HPDE6-E6E7 (cell line): ENCODE measurements at regions not wholly inside any gene's neighbourhood (a gene's known extent, or its start where the extent isn't known, plus 50 kb on each side); places are given as distances from the start of the nearest gene placed in this dataset.
"Not testable (repeated sequence)": the region's sequence is repeated elsewhere in the genome, so short reads cannot be mapped to it uniquely, and the experiment has no call there.

Experiments
- DNase-seq: peaks from one replicate; pipeline ENCODE4 v3.0.0; 2011; ENCODE audit warnings: missing footprints; ENCODE audit errors: extremely low spot score

DNA sequence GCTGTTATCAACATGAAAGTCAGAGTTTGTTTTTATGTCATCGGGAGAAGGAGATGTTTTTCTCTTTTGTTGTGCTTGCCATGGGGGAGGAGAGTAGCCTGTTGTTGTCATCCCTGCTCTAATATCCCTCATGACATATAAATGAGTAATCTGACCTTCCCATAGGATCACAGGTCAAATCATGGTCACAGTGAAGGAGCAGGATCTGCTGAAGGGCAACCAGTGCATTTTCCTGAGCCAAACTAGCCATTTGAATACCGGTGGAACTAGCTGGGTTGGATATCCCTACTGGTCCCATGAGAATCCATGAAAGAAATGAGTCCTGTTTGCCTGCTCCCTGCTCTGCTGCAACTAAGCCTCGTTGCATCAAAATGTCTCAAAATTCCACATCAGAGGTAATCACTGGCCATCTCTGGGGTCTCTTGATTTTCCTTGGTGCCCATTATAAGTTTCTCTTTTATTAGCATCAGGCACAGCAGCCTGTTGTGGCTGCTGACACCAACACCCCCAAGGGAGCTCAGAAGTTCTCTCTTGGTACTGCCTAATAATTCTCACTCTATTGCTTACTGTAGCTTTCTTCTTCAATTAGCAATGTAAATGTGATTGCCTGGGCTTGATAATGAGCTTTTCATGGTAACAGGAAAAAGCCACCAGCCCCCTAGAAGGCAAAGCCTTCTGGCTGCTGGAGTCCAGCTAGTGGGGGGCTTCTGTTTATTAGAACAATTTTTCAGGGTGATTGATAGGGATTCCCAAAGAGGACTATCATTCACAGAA is 211.4 kb upstream of the ERCC4 start:
- DNase-seq = no peak

DNA sequence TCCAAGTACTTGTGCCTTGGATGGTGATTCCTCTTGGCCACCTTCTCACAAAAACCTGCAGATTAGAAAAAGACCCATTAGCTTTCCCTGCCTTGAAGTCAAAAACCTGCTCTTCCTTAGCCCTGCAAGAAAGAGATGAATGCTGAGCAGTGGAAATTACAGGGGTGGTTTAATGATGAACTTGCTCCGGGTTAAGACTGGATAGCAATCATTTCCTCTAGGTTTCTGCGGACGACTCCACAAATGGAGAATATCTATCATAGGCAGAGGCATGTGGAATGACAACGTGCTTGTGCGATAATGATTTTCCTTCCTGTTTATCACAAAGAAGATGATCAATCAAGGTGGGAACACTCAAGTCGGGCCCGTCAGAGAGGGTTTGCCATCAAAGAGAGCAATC is 201.2 kb upstream of the ERCC4 start:
- no peak for DNase-seq

DNA sequence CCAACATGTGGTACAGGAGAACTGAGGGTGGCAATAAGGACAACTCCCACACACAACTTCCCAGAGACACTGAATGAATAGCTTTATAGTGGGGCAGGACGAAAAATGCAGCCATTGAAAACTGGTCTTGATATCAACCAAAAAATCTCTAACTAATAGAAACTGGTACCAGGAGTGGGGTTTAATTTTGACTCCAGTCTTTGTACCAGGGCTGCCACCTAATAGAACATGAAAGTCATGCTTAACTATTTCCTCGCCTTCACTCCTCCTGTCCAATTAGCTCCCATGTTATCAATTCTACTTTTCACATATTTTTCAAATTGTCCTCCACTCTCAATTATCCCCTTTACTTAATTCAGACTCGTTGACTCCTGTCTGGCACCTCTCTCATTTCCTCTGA is 192.0 kb upstream of the ERCC4 start:
- no peak for DNase-seq

DNA sequence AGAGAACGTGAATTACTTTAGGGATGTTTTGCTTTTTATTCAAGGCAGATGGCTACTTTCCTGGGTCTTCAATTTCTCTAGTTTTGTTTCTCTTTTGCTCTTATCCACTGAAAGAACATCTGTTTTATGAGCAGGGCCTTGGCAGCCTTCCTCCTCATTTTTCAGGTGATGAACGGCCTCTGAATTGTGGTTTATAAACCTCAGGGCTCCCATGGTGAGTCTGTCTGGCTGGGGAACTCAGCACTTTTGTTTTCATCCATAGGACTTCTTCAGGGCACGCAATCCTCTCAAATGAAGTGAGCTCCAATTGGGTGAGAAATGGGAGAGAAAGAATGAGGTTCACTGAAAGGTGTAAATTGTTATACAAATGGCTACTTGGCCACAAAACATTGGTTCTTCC is 186.4 kb upstream of the ERCC4 start:
- DNase-seq = no peak

DNA sequence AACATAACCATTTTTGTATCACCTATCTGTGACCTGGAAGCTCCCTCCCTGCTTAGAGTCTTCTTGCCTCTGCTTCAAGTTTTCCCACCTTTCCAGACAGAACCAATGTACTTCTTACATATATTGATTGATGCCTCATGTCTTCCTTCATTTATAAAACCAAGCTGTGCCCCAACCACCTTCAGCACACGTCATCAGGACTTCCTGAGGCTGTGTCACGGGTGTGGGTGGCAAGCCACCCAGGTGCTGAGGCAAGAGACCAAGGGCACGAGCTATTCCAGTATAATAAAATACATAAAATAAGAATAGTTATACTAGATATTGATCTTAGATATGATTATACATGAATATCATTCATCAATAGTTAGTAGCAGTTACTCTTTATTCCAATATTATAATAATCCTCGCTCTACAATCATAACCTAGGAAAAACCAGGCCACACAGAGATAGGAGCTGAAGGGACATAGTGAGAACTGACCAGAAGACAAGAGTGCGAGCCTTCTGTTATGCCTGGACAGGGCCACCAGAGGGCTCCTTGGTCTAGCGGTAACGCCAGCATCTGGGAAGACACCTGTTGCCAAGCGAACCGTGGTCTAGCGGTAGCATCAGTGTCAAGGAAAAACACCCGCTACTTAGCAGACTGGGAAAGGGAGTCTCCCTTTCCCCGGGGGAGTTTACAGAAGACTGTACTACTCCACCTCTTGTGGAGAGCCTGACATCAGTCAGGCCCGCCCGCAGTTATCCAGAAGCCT is 180.2 kb upstream of the ERCC4 start:
- DNase-seq = not testable (repeated sequence)

DNA sequence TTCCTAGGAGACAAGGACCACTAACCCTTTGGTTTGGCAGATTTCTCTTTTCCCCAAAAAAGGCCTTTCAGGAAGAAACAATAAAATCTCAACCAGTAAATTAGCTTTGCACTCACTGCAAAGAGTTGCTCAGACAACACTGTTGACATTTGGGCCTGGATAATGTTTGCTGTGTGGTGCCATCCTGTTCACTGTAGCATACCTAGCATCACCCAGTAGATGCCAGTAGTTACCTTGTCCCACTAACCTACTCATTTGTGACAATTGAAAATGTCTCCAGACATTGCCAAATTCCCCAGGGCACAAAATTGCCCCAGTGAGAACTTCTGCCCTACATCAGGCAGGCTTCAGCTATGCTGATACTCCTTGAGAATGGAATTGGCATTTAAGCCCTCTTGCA is 177.0 kb upstream of the ERCC4 start:
- DNase-seq = no peak

DNA sequence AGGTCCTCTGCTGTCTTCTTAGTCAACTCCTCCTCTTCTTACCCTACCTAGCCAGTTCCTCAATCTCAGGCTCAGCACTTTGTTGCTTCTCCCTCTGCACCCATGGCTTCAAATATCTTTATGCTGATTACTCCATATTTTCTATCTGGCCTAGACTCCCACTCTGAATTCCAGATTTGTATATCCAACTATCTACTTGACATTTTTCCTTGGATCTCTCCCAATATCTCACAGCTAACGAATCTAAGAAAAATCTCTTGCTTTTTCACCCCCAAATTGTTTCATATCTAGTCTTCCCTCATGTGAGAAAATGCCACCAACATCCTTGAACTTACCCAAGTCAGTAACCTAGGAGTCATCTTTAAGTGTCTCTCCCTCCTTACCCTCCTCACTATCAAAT is 176.4 kb upstream of the ERCC4 start:
- DNase-seq = no peak

DNA sequence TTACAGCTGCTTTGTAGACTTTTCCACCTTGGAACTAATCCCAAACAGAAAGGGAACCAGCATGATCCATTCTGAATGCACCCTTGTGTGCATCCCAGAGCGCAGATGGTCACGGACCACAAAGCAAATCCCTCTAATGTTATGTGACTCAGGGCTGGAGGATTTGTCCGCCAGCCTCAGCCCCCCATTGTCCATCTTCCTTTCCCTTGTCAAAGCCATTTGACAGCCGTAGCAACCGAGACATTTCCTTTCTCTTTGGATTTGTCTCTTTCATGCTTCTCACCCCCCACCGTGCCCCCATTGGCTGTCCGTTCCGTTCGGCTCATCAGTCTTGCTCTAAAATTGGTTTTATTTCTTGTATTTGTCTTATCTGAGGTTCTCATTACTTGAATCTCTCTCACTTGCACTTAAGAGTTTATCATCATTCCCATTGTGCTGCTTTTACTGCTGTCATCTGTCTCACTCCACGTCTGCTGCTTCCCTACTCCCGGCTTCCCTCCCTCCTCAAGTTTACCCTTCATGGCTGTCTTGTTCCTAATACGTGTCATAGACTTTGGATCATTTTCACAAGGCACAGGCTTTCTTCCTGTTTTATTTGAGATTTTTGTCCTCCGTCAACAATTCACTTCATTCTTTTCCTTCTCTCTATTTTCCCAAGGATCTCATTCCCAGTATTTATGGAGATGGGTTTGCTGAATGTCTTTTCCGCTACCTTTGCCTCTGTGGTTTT is 163.4 kb upstream of the ERCC4 start:
- no peak for DNase-seq

DNA sequence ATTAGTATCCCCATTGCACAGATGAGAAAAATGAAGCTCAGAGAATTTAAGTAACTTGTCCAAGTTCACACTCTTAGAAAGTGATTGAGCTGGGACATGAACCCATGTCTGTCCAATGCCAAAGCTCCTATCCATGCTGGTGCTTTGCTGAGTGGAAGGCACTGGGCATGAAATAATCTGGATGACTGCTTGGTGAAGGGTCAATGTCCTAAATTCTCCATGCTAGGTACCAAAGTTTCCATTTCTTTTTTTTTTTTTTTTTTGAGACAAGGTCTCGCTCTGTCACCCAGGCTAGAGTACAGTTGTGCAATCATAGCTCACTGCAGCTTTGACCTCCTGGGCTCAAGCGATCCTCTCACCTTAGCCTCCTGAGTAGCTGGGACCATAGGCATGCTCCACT is 153.6 kb upstream of the ERCC4 start:
- DNase-seq = no peak

DNA sequence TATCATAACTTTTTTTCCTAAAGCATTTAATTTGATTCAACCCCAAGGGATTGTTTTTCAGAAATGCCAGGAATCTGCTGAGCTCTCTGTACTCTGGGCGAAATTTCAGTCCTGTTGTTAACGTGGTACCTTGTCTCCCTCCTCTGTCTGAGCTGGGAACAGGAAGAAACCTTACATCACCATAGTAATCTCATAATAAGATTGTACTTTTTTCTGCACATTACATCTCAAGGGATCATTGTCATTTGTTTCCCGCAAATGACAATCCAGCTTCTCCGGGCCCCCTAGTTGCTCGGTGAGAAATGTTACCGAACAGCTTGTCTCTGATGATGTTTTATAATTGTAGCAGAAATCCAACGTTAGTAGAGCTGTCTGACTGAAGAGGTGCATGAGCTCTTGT is 152.7 kb upstream of the ERCC4 start:
- no peak for DNase-seq

DNA sequence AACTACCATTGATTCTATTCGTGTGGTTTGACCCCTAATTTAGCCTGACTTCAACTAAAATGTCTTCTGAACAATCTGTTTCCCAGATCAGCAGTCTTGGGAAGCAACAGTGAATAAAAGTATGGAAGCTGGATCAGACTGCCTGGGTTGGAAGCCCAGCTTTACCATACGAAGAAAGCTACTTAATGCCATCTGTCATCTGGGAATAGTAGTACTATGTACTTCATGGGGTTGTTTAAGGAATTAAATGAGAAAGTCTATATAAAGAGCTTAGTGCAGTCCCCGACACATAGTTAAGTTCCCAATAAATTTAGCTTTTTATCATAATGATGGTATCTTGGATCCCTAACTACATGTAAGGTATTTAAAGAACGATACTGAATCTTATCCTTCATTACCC is 151.5 kb upstream of the ERCC4 start:
- no peak for DNase-seq

DNA sequence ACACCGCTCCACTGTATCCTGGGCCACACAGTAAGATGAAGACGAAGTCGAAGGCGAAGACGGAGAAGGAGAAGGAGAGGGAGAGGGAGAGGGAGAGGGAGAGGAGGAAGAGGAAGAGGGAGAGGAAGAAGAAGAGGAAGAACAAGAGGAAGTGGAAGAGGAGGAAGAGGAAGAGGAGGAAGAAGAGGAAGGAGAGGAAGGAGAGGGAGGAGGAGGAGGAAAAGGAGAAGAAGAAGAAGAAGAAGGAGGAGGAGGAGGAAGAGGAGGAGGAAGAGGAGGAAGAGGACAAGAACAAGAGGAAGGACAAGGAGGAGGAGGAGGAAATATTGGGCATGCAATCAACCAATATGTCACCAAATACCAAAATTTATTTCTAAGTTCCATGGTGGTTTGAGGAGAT is 149.5 kb upstream of the ERCC4 start:
- DNase-seq = no peak

DNA sequence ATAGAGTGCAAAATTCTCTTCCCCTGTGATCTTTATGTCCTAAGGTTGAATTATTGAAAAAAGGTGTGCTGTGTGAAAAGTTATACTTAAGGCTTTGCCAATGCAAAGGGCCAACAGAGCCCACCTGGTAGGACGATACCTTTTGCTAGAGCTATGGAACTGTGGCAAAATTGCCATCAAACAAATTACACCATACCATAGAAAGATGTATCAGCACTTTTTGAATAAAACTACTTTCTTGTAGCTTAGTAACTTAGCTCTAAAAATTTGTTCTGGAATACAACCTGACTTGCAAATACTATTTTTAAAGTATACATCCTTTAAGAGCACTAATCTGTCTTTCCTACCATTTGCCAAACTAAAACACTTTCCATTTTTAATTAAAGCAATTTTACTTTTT is 147.2 kb upstream of the ERCC4 start:
- DNase-seq = no peak

DNA sequence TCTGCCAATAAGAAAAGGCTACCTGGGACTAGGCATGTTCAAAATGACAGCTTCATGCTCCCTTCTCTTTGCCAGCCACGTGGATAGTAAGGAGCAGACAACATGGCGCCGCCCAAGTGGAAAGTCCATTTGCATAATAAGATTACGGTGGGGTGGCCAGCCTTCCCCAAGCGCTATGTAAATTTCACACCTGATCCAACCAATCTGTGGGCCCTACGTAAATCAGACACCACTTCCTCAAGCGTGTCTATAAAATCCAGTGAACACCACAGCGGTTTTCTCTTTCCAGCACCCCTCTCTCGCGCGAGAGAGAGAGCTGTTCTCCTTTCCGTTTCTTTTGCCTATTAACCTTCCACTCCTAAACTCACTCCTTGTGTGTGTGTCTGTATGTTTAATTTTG is 140.3 kb upstream of the ERCC4 start:
- DNase-seq = no peak

DNA sequence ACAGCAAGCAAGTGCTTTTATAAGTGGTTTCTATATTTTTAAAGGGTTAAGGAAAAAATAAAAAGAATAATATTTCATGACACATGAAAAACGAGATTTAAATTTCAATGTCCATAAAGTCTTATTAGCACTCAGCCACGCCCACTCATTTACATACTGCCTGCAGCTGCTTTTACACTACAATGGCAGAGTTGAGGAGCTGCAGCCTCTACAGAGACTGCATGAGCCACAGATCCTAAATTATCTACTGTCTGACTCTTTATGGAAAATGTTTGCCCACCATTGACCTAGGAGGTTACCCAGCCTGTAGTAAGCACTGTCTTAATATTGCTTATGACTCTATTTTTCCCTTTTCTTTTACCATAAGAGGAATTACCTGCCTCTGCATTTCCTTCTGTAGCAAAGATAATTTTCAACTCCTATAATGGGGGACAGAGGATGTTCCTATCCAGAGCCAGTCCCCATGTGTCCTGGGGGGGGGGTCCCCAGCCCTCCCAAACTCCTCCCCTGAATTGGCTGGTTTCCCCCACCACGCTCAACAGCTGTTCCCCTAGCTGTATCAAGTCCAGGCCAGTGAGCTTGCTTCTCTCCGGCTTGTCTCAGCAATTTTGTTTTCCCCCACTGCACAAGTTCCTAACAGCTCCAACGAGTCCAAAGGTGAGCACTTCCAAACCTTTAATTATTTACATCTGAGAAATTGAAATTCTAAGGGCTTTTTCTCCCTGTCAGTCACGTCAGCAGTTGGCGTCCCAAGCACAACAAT is 139.4 kb upstream of the ERCC4 start:
- DNase-seq = no peak

DNA sequence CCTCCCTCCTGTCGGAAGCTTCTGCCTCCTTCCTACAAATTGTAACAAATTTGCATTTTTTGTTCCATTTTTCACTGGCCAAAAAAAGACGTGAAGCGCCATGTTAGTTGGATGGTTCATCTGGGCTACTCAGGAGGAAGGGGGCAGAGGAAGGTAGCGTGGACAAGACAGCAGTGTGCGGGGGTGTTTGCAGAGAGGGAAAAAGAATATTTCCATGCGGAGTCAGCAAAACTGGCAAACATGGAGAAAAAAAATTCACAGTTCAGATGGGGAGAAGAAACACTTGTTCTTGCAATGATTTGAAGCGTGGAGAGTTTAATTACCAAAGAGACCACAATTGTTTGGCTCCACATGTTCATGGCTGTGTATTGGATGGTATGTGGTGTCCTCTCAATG is 138.8 kb upstream of the ERCC4 start:
- DNase-seq = no peak

DNA sequence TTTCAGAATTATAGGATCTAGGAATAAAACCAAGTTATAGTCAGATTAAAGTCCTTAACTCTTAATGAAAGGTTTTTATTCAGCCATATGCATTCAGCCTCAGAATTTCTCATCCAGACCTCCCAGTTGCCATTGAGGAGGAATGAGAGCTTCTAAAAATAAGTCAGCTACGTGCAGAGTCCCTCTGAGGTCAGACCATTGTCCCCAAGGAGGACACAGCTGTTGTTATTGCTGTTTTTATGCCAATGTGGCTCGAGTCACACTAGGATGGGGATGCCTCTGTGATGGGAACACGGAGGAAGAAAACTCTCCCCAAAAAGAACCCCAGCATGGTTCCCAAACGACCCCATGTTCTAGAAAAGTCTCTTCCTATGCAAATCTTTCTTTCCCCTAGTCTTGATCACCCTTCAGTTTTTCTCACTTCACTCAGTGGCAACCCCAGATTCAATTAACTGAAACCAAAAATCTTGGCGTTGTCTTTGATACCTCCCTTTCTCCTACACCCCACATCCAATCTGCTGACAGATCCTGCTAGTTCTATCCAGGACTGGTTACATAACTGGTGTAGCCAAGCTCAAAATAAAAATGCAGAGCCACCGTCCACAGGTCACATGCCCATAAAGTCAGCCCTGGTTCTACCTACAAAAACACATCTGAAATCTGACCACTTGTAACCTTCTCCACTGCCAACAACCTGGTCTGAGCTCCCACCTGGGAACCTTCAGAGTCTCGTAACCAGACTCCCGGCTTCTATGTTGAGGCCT is 138.2 kb upstream of the ERCC4 start:
- no peak for DNase-seq

DNA sequence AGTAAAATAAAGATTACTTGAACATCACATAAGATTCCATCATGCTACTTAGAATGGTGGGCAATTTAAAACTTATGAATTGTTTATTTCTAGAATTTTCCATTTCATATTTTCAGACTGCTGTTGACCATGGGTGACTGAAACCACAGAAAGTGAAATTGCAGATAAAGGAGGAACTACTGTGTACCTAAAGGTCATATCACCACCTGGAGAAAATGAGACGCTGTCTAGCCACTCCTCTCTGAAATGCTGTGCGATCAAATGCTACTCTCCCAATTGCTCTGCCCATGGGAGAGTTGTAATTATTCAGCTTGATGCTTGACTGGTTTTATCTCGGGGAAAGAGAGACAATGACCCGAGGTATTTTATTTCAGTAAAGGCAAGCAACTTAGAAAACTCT is 128.9 kb upstream of the ERCC4 start:
- DNase-seq = no peak

DNA sequence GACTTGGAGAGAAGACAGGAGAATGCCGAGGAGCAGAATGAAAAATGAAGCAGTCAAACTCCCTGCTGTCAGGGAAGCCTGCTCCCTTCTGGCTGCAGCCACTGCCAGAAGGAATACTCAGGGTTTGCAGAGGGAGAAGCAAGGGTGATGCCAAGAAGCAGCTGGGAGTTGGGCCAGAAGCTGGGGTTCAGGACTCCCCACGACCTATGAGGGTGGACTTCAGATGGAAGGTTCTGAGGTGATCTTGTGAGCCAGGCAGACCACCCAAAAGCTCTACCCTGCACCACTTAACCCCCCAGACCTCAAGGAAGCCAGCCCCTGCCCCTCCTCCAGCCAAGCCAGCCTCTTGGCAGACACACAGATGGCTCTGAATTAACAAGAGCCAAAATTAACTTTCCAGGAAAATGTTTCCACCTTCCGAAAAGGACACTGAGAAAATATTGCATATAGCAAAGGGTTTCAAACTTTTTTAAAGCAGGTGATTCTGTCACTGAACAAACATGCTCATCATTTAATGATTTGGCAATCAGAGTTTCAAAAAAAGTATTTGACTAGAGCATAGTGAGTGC is 126.0 kb upstream of the ERCC4 start:
- DNase-seq = no peak

DNA sequence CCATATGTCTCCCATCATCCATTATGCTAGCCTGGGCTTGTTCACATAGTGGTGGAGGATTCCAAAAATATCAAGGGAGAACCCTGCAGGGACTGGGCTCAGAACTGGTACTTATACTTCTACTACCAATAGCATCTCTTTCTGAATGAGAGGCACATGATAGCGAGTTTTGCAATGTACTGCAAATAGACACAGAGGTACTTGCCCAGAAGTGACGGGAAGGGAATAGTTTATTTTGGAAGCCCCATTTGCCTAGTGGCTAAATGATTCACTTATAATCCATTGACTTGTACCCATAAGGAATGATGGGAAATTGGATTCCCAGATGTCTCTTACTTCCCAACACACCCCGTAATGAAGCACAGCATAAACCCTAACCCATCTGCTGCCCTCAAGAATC is 124.8 kb upstream of the ERCC4 start:
- DNase-seq = no peak

DNA sequence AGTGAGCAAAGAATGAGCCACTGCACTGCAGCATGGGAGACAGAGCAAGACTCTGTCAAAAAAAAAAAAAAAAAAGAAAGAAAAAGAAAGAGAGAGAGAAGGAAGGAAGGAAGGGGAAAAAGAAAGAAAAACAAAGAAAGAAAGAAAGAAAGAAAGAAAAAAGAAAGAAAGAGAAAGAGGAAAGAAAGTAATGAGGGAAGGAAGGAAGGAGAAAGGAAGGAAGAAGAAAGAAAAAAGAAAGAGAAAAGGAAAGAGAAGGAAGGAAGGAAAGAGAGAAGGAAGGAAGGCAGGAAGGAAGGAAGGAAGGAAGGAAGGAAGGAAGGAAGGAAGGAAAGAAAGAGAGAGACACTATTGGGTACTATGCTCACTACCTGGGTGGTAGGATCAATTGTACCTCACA is 122.2 kb upstream of the ERCC4 start:
- DNase-seq = no peak
